ENCODE measurements at regions not wholly inside any gene's neighbourhood (a gene's known extent, or its start where the extent isn't known, plus 50 kb on each side); places are given as distances from the start of the nearest gene placed in this dataset.

GRCh38 chr6:112841553-112842329 lies 494.6 kb downstream of the RFPL4B start:
- H3K4me3 ChIP-seq, result no peak overlapping the region
- H3K9me3 ChIP-seq, result no peaks in the 10 kb centered on the region
- TF ChIP-seq POLR2AphosphoS5 (IDR thresholded peaks at IDR 0.05) (no peak), CTCF (IDR thresholded peaks at IDR 0.05) (no peak), POLR2A (IDR thresholded peaks at IDR 0.05) (no peak)
- intact Hi-C loops (cut with DNase I; ENCODE audit: low total_unique reads), result no loop called here
- no peak overlapping the region for H3K27ac ChIP-seq
- no peaks in the 10 kb centered on the region for H3K36me3 ChIP-seq
- H3K27me3 ChIP-seq, result no peaks in the 10 kb centered on the region
- no peak for DNase-seq (ENCODE audit: low spot score in 2 of 2)
- no peaks in the 10 kb centered on the region for H3K4me1 ChIP-seq

- TF ChIP-seq CTCF (IDR thresholded peaks at IDR 0.05), result no peak
- no peak for TF ChIP-seq POLR2A (IDR thresholded peaks at IDR 0.05)
- TF ChIP-seq POLR2AphosphoS5 (IDR thresholded peaks at IDR 0.05), result no peak
- no peak overlapping the region for H3K27ac ChIP-seq
- H3K4me3 ChIP-seq, result no peak overlapping the region
- intact Hi-C loops (cut with DNase I; ENCODE audit: low total_unique reads), result no loop called here
- no peaks in the 10 kb centered on the region for H3K9me3 ChIP-seq
- H3K36me3 ChIP-seq, result no peaks in the 10 kb centered on the region
- H3K4me1 ChIP-seq, result no peaks in the 10 kb centered on the region
- H3K27me3 ChIP-seq, result no peaks in the 10 kb centered on the region
- DNase-seq (ENCODE audit: low spot score in 2 of 2), result no peak
These were observed 495.2 kb downstream of the RFPL4B start for GRCh38 chr6:112842330-112842685.

DNA sequence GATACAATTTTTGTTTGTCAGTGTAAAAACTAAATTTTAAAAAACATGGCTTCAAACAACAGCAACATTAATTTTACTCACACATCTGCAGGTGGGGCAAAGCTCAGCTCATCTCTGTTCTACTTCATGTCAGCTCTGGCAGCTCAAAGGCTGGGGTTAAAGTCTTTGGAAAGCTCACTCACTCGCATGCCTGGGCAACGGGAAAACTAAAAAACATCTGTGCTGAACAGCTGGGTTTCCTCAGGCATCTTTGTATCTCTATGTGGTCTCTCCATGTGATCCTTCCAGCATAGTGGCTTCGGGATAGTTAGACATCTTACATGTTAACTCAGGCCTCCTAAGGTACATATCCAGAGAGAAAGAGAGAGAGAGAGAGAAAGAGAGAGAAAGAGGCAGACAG lies 499.6 kb downstream of the RFPL4B start:
- no peaks in the 10 kb centered on the region for H3K4me1 ChIP-seq
- intact Hi-C loops (cut with DNase I; ENCODE audit: low total_unique reads), result no loop called here

DNA sequence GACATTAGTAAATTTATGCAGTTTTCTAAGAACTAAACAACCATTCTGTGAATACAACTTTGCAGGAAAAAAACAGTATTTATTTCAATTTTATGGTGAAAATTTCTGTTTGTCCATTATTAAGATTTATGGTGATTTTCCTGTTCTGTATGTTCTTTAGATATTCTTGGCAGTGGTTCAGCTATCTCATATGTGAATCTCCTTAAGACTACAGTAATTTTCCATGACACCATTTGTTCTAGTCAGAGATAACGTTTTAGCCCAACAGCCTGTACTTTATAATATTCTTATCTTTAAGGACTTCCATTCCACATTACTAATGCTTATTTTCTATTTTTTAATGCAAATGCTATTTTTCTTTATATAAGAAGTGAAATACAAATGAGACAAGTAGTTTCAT lies 504.0 kb downstream of the RFPL4B start:
- intact Hi-C loops (cut with DNase I; ENCODE audit: low total_unique reads), result no loop called here
- DNase-seq (ENCODE audit: low spot score in 2 of 2), result no peak
- Histone ChIP-seq H3K27me3 (no peaks in the 10 kb centered on the region), H3K4me1 (no peaks in the 10 kb centered on the region), H3K27ac (no peak overlapping the region), H3K36me3 (no peaks in the 10 kb centered on the region), H3K9me3 (no peaks in the 10 kb centered on the region), H3K4me3 (no peak overlapping the region)
- TF ChIP-seq CTCF (IDR thresholded peaks at IDR 0.05) (no peak), POLR2A (IDR thresholded peaks at IDR 0.05) (no peak), POLR2AphosphoS5 (IDR thresholded peaks at IDR 0.05) (no peak)

More for the DNA sequence above, 499.6 kb downstream of the RFPL4B start:
- H3K36me3 ChIP-seq, result no peaks in the 10 kb centered on the region
- H3K27me3 ChIP-seq, result no peaks in the 10 kb centered on the region
- no peak overlapping the region for H3K27ac ChIP-seq
- TF ChIP-seq POLR2AphosphoS5 (IDR thresholded peaks at IDR 0.05), result no peak
- DNase-seq (ENCODE audit: low spot score in 2 of 2), result no peak
- no peak overlapping the region for H3K4me3 ChIP-seq
- no peaks in the 10 kb centered on the region for H3K9me3 ChIP-seq

DNA sequence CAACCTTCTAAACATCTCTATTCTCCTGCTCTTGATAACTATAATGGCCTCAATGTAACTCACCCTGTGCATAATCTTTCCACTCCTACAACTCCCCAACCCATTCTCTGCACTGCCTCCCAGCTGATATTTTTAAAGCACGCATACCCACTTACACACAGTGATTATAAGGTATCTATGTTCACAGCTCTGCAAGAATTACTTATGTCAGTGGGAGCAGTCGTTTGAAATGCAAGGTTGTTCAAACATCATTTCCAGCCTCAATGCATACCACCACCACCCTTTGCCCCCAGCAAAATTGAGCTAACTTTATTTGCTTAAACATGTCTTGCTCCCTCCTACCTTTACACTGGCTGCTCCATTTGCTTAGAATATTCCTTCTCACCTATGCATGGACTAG lies 506.0 kb downstream of the RFPL4B start:
- no peak overlapping the region for H3K27ac ChIP-seq
- intact Hi-C loops (cut with DNase I; ENCODE audit: low total_unique reads), result no loop called here
- no peaks in the 10 kb centered on the region for H3K27me3 ChIP-seq
- H3K36me3 ChIP-seq, result no peaks in the 10 kb centered on the region
- H3K9me3 ChIP-seq, result no peaks in the 10 kb centered on the region
- no peak for DNase-seq (ENCODE audit: low spot score in 2 of 2)
- H3K4me1 ChIP-seq, result no peaks in the 10 kb centered on the region
- no peak overlapping the region for H3K4me3 ChIP-seq
- TF ChIP-seq POLR2AphosphoS5 (IDR thresholded peaks at IDR 0.05) (no peak), POLR2A (IDR thresholded peaks at IDR 0.05) (no peak), CTCF (IDR thresholded peaks at IDR 0.05) (no peak)
